ENCODE measurements at regions not wholly inside any gene's neighbourhood (a gene's known extent, or its start where the extent isn't known, plus 50 kb on each side); places are given as distances from the start of the nearest gene placed in this dataset.
A peak's percentile ranks its signal among the peaks of the same experiment; 100 is the strongest.

GRCh38 chr3:126268866-126269265 is 88.3 kb downstream of the KLF15 start:
- no peak for DNase-seq
- no peaks in the 10 kb centered on the region for H3F3A ChIP-seq (replicated peaks; ENCODE audit: insufficient read depth)
- H3K4me2 ChIP-seq = no peak overlapping the region
- H3K9ac ChIP-seq = no peak overlapping the region
- peaks cover 3 to 8% of the 10 kb centered on the region in 2 experiments; a peak in 2 of 4 replicates for H3K4me1 ChIP-seq (ENCODE audit: control insufficient read depth in 1 of 2, insufficient read depth in 2 of 2, low read depth in 1 of 2, low read length in 1 of 2)
- no peaks in the 10 kb centered on the region for H3K36me3 ChIP-seq (replicated peaks in 1 of 2; ENCODE audit: control insufficient read depth in 1 of 2, insufficient read depth in 2 of 2, low read length in 1 of 2)
- H2AFZ ChIP-seq (ENCODE audit: low read depth) = no peak overlapping the region
- no peak overlapping the region for H3K27ac ChIP-seq (ENCODE audit: low read depth in 2 of 2, low read length in 1 of 2)
- no peaks in the 10 kb centered on the region for H3K79me2 ChIP-seq (ENCODE audit: insufficient read depth)
- H4K20me1 ChIP-seq (ENCODE audit: insufficient read depth) = no peaks in the 10 kb centered on the region
- H3K9me3 ChIP-seq = no peaks in the 10 kb centered on the region
- no peak overlapping the region for H3K4me3 ChIP-seq (ENCODE audit: low read depth in 2 of 2, low read length in 1 of 2)
- no peaks in the 10 kb centered on the region for H3K9me2 ChIP-seq
- POLR2A ChIA-PET = no interaction called here
- 79% methylated on average over 3 of the region's 3 CpGs for WGBS (ENCODE audit: low lambda C conversion rate)
- CTCF ChIA-PET = no interaction called here
- TF ChIP-seq RAD21 (IDR thresholded peaks at IDR 0.05; ENCODE audit: low read length) = no peak
- TF ChIP-seq, protein P1, sequence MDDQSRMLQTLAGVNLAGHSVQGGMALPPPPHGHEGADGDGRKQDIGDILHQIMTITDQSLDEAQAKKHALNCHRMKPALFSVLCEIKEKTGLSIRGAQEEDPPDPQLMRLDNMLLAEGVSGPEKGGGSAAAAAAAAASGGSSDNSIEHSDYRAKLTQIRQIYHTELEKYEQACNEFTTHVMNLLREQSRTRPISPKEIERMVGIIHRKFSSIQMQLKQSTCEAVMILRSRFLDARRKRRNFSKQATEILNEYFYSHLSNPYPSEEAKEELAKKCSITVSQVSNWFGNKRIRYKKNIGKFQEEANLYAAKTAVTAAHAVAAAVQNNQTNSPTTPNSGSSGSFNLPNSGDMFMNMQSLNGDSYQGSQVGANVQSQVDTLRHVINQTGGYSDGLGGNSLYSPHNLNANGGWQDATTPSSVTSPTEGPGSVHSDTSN (IDR thresholded peaks at IDR 0.05) = no peak
- TF ChIP-seq POLR2AphosphoS5 (IDR thresholded peaks at IDR 0.05; ENCODE audit: low read depth, low read length) = no peak
- TF ChIP-seq FOXM1 (IDR thresholded peaks at IDR 0.05; ENCODE audit: low read depth) = no peak
- no peak for TF ChIP-seq FOXJ3 (CRISPR knock-in tag; IDR thresholded peaks at IDR 0.05)
- TF ChIP-seq CHD2 (IDR thresholded peaks at IDR 0.05; ENCODE audit: low read length, partially characterized antibody) = no peak
- no peak for TF ChIP-seq JUND (IDR thresholded peaks at IDR 0.05)
- TF ChIP-seq NFIC (IDR thresholded peaks at IDR 0.05; ENCODE audit: borderline replicate concordance) = no peak
- no peak for TF ChIP-seq NRF1 (IDR thresholded peaks at IDR 0.05; ENCODE audit: low read depth, low read length)
- TF ChIP-seq, protein P2, sequence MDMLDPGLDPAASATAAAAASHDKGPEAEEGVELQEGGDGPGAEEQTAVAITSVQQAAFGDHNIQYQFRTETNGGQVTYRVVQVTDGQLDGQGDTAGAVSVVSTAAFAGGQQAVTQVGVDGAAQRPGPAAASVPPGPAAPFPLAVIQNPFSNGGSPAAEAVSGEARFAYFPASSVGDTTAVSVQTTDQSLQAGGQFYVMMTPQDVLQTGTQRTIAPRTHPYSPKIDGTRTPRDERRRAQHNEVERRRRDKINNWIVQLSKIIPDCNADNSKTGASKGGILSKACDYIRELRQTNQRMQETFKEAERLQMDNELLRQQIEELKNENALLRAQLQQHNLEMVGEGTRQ (IDR thresholded peaks at IDR 0.05; ENCODE audit: borderline replicate concordance, low read depth, low read length) = no peak
- no peak for TF ChIP-seq GATA2 (CRISPR knock-in tag; IDR thresholded peaks at IDR 0.05)
- no peak for TF ChIP-seq TCF12 (IDR thresholded peaks at IDR 0.05)
- no peak for TF ChIP-seq SMC3 (IDR thresholded peaks at IDR 0.05; ENCODE audit: low read depth, low read length)
- TF ChIP-seq, protein P3, sequence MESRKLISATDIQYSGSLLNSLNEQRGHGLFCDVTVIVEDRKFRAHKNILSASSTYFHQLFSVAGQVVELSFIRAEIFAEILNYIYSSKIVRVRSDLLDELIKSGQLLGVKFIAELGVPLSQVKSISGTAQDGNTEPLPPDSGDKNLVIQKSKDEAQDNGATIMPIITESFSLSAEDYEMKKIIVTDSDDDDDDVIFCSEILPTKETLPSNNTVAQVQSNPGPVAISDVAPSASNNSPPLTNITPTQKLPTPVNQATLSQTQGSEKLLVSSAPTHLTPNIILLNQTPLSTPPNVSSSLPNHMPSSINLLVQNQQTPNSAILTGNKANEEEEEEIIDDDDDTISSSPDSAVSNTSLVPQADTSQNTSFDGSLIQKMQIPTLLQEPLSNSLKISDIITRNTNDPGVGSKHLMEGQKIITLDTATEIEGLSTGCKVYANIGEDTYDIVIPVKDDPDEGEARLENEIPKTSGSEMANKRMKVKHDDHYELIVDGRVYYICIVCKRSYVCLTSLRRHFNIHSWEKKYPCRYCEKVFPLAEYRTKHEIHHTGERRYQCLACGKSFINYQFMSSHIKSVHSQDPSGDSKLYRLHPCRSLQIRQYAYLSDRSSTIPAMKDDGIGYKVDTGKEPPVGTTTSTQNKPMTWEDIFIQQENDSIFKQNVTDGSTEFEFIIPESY (IDR thresholded peaks at IDR 0.05; ENCODE audit: borderline replicate concordance, low read depth) = no peak
- H3K27me3 ChIP-seq (ENCODE audit: insufficient read depth) = no peaks in the 10 kb centered on the region; the same call in none of the 2 replicates

DNA sequence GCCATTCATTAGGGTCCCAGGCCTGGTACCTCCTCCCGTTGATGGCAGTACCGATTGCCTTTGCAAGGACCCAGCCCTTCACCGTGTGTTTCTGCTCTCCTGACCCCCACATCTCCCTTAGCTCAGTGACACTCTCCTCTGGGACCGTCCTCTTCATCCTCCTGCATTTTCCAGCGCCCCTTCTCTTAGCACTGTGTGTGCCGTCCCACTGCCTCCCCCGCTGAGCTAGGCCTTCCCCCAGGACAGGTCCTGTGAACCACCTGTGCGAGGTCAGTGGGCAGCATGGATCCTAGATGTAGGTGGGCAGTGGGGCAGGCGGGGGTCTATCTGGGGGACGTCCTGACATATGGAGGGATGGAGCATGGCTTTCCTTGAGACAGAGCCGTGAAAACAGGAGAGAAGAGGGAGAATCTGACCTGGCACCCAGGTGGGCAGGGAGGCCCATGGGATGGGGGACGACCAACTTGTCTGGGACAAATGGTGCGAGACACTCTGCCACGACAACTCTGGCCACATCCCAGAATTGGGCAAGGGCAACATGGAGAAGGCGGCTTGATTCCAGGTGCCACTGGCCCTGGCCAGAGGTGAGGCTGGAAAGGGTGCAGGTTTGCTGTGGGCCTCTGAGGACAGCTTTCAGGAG is 87.7 kb upstream of the ALDH1L1 start:
- POLR2A ChIA-PET = no interaction called here
- H3K27ac ChIP-seq (ENCODE audit: low read depth in 2 of 2, low read length in 1 of 2) = no peak overlapping the region
- peak overlapping the region; percentile 79; the same call in 1 of the 2 replicates for H3K4me2 ChIP-seq
- H3K9me3 ChIP-seq = no peaks in the 10 kb centered on the region
- peaks cover 3 to 8% of the 10 kb centered on the region in 2 experiments; a peak in 2 of 4 replicates for H3K4me1 ChIP-seq (ENCODE audit: control insufficient read depth in 1 of 2, insufficient read depth in 2 of 2, low read depth in 1 of 2, low read length in 1 of 2)
- TF ChIP-seq ELF1 (IDR thresholded peaks at IDR 0.05) (no peak), NFIC (IDR thresholded peaks at IDR 0.05; ENCODE audit: borderline replicate concordance) (no peak), RXRA (IDR thresholded peaks at IDR 0.05; ENCODE audit: borderline replicate concordance, low read depth) (no peak), MXI1 (IDR thresholded peaks at IDR 0.05; ENCODE audit: low read depth, low read length) (no peak), EP300 (IDR thresholded peaks at IDR 0.05; ENCODE audit: borderline replicate concordance in 1 of 2, low read depth in 1 of 2, low read length in 1 of 2) (no peak), TEAD4 (IDR thresholded peaks at IDR 0.05; ENCODE audit: borderline replicate concordance, insufficient read depth) (no peak), GABPA (IDR thresholded peaks at IDR 0.05; ENCODE audit: low read depth) (no peak), USF1 (IDR thresholded peaks at IDR 0.05; ENCODE audit: borderline replicate concordance, low read depth) (no peak), RCOR1 (IDR thresholded peaks at IDR 0.05; ENCODE audit: low read length) (no peak), POLR2AphosphoS5 (IDR thresholded peaks at IDR 0.05; ENCODE audit: low read depth, low read length) (no peak), RAD21 (IDR thresholded peaks at IDR 0.05; ENCODE audit: low read length) (no peak)
- TF ChIP-seq, protein P2 (IDR thresholded peaks at IDR 0.05; ENCODE audit: borderline replicate concordance, low read depth, low read length) = no peak
- H3K9ac ChIP-seq = no peak overlapping the region
- H4K20me1 ChIP-seq (ENCODE audit: insufficient read depth) = no peaks in the 10 kb centered on the region
- CTCF ChIA-PET = interaction anchor here (0.6 to 1.5 kb wide), 6 partner anchors 27 to 287 kb away, joined by 3 to 4 read pairs (median 4); no protein-coding TSS in a partner anchor
- no peaks in the 10 kb centered on the region for H3F3A ChIP-seq (replicated peaks; ENCODE audit: insufficient read depth)
- H3K79me2 ChIP-seq (ENCODE audit: insufficient read depth) = no peaks in the 10 kb centered on the region
- H2AFZ ChIP-seq (ENCODE audit: low read depth) = no peak overlapping the region
- H3K4me3 ChIP-seq (ENCODE audit: low read depth in 2 of 2, low read length in 1 of 2) = no peak overlapping the region
- H3K27me3 ChIP-seq (ENCODE audit: insufficient read depth) = no peaks in the 10 kb centered on the region; the same call in 1 of the 2 replicates
- no peaks in the 10 kb centered on the region for H3K36me3 ChIP-seq (replicated peaks in 1 of 2; ENCODE audit: control insufficient read depth in 1 of 2, insufficient read depth in 2 of 2, low read length in 1 of 2)
- DNase-seq = no peak
- no peaks in the 10 kb centered on the region for H3K9me2 ChIP-seq
- 92% methylated on average over 15 of the region's 15 CpGs for WGBS (ENCODE audit: low lambda C conversion rate)

Measured in SK-N-SH (cell line).